COLO668 (cell line): ENCODE measurements at regions not wholly inside any gene's neighbourhood (a gene's known extent, or its start where the extent isn't known, plus 50 kb on each side); places are given as distances from the start of the nearest gene placed in this dataset.

Experiments used
- DNase-seq: peaks from one replicate; lab custom pipeline; 2025; ENCODE audit not compliant: unreplicated experiment; lab: John Stamatoyannopoulos, UW

- DNase-seq, result no peak
These were observed 118.4 kb upstream of the IRX5 start for GRCh38 chr16:54812229-54812628.

- no peak for DNase-seq
These were observed 121.8 kb upstream of the IRX5 start for GRCh38 chr16:54808890-54809289.

- DNase-seq, result no peak
These were observed 123.7 kb upstream of the IRX5 start for GRCh38 chr16:54806881-54807360.

GRCh38 chr16:54806378-54806777 lies 124.3 kb upstream of the IRX5 start:
- no peak for DNase-seq

- DNase-seq, result no peak
These were observed 125.0 kb upstream of the IRX5 start for GRCh38 chr16:54805648-54806047.

- no peak for DNase-seq
These were observed 129.4 kb upstream of the IRX5 start for GRCh38 chr16:54801057-54801844.

GRCh38 chr16:54798267-54798666 lies 132.4 kb upstream of the IRX5 start:
- no peak for DNase-seq

- no peak for DNase-seq
These were observed 134.5 kb upstream of the IRX5 start for GRCh38 chr16:54796211-54796610.

- DNase-seq, result no peak
These were observed 137.9 kb upstream of the IRX5 start for GRCh38 chr16:54792811-54793210.

GRCh38 chr16:54787045-54787444 lies 143.6 kb upstream of the IRX5 start:
- no peak for DNase-seq

- DNase-seq, result no peak
These were observed 146.7 kb upstream of the IRX5 start for GRCh38 chr16:54783980-54784379.

GRCh38 chr16:54783226-54783625 lies 147.4 kb upstream of the IRX5 start:
- no peak for DNase-seq

- DNase-seq, result no peak
These were observed 150.4 kb upstream of the IRX5 start for GRCh38 chr16:54780266-54780665.

- no peak for DNase-seq
These were observed 151.1 kb upstream of the IRX5 start for GRCh38 chr16:54779549-54779948.

- DNase-seq, result no peak
These were observed 155.9 kb upstream of the IRX5 start for GRCh38 chr16:54774768-54775167.

- no peak for DNase-seq
These were observed 158.3 kb upstream of the IRX5 start for GRCh38 chr16:54772400-54772799.

- DNase-seq, result no peak
These were observed 164.3 kb upstream of the IRX5 start for GRCh38 chr16:54766355-54766754.

- DNase-seq, result no peak
These were observed 180.4 kb upstream of the IRX5 start for GRCh38 chr16:54750249-54750648.

- no peak for DNase-seq
These were observed 182.0 kb upstream of the IRX5 start for GRCh38 chr16:54748611-54749190.

- no peak for DNase-seq
These were observed 184.1 kb upstream of the IRX5 start for GRCh38 chr16:54746596-54746995.

GRCh38 chr16:54744998-54745397 lies 185.7 kb upstream of the IRX5 start:
- no peak for DNase-seq

GRCh38 chr16:54742436-54742835 lies 188.2 kb upstream of the IRX5 start:
- no peak for DNase-seq

GRCh38 chr16:54739381-54739780 lies 191.3 kb upstream of the IRX5 start:
- DNase-seq, result no peak
